ENCODE measurements at regions not wholly inside any gene's neighbourhood (a gene's known extent, or its start where the extent isn't known, plus 50 kb on each side); places are given as distances from the start of the nearest gene placed in this dataset.

DNA sequence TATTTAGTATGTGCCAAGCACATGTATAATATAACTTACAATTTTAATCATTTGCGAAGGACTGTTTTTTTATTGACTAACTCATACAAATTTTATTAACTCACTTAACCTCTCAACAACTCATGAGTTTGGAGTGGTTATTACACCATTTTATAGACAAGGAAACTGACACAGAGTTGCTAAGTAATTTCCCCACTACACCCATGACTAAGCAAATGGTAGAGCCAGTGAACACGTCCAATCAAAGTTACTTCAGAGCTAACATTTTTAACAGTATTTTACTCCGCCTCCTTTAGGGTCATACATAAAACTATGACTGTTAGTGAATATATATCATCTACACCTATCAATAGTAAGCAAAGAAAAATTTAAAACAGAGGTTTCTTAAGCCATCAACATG is 556.7 kb upstream of the FSIP2 start:
- TF ChIP-seq, protein P1, sequence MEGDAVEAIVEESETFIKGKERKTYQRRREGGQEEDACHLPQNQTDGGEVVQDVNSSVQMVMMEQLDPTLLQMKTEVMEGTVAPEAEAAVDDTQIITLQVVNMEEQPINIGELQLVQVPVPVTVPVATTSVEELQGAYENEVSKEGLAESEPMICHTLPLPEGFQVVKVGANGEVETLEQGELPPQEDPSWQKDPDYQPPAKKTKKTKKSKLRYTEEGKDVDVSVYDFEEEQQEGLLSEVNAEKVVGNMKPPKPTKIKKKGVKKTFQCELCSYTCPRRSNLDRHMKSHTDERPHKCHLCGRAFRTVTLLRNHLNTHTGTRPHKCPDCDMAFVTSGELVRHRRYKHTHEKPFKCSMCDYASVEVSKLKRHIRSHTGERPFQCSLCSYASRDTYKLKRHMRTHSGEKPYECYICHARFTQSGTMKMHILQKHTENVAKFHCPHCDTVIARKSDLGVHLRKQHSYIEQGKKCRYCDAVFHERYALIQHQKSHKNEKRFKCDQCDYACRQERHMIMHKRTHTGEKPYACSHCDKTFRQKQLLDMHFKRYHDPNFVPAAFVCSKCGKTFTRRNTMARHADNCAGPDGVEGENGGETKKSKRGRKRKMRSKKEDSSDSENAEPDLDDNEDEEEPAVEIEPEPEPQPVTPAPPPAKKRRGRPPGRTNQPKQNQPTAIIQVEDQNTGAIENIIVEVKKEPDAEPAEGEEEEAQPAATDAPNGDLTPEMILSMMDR (conservative IDR thresholded peaks at IDR 0.05 in 1 of 2, IDR thresholded peaks at IDR 0.05 in 1 of 2; ENCODE audit: low read depth in 1 of 2, low read length in 2 of 2) = no peak
- no peak for TF ChIP-seq EZH2 (IDR thresholded peaks at IDR 0.05; ENCODE audit: low read length, missing control alignments)
